ENCODE measurements at regions not wholly inside any gene's neighbourhood (a gene's known extent, or its start where the extent isn't known, plus 50 kb on each side); places are given as distances from the start of the nearest gene placed in this dataset.

DNA sequence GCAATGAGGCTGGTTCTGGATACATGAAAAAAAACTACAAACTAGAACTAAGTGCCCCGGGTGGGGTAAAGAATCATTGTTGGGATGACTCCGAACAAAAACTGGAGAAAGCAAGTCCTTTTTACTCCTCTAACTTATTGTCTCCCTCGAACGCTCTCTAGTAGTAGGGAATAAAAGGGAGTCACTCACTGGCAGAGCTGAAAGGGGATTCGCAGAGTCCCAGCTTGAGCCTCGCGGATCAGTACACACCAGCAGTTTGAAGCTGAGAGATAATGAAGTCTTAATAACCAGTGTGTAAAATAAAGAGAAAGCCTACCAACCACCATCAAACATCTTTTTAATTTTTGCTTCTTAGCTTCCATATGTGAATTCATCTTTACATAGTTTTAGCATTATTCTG is 521.9 kb upstream of the ARX start (continued):
- TF ChIP-seq, protein P1, sequence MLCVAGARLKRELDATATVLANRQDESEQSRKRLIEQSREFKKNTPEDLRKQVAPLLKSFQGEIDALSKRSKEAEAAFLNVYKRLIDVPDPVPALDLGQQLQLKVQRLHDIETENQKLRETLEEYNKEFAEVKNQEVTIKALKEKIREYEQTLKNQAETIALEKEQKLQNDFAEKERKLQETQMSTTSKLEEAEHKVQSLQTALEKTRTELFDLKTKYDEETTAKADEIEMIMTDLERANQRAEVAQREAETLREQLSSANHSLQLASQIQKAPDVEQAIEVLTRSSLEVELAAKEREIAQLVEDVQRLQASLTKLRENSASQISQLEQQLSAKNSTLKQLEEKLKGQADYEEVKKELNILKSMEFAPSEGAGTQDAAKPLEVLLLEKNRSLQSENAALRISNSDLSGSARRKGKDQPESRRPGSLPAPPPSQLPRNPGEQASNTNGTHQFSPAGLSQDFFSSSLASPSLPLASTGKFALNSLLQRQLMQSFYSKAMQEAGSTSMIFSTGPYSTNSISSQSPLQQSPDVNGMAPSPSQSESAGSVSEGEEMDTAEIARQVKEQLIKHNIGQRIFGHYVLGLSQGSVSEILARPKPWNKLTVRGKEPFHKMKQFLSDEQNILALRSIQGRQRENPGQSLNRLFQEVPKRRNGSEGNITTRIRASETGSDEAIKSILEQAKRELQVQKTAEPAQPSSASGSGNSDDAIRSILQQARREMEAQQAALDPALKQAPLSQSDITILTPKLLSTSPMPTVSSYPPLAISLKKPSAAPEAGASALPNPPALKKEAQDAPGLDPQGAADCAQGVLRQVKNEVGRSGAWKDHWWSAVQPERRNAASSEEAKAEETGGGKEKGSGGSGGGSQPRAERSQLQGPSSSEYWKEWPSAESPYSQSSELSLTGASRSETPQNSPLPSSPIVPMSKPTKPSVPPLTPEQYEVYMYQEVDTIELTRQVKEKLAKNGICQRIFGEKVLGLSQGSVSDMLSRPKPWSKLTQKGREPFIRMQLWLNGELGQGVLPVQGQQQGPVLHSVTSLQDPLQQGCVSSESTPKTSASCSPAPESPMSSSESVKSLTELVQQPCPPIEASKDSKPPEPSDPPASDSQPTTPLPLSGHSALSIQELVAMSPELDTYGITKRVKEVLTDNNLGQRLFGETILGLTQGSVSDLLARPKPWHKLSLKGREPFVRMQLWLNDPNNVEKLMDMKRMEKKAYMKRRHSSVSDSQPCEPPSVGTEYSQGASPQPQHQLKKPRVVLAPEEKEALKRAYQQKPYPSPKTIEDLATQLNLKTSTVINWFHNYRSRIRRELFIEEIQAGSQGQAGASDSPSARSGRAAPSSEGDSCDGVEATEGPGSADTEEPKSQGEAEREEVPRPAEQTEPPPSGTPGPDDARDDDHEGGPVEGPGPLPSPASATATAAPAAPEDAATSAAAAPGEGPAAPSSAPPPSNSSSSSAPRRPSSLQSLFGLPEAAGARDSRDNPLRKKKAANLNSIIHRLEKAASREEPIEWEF (CRISPR knock-in tag; IDR thresholded peaks at IDR 0.05): no peak
- TF ChIP-seq BDP1 (IDR thresholded peaks at IDR 0.05; ENCODE audit: insufficient read depth, insufficient read length) (no peak), ZNF12 (CRISPR knock-in tag; IDR thresholded peaks at IDR 0.05) (no peak)

DNA sequence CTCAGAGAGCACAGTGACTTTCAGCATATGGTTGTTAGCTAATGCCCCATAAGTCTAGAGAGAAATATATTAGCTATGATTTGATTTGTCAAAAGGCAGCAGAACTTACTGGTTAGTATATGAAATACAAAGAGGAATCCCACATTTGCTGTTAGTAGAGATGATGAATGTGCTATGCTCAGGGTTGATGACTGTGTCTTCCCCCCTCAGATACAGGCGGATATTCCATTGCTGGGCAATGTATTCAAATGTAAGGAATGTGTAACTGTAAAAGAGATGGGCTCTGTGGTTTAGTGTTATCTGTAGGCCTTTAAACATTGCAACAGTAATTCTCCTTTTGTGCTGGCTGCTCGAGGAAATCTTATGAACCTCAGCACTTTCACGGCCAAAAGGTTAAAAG is 528.9 kb upstream of the ARX start:
- WGBS (ENCODE audit: insufficient coverage, low coverage, missing lambda C conversion rate): 0% methylated on average over 3 of the region's 3 CpGs
- H3K36me3 ChIP-seq (ENCODE audit: control insufficient read depth, insufficient read depth, low read length): no peaks in the 10 kb centered on the region
- no peaks in the 10 kb centered on the region for H3K79me2 ChIP-seq (ENCODE audit: control insufficient read depth, insufficient read depth, low read length)
- ATAC-seq (no peak), DNase-seq (ENCODE audit: extremely low read depth in 1 of 4, low spot score in 3 of 4) (no peak), FAIRE-seq (no peak)
- no peak overlapping the region for H3K4me3 ChIP-seq
- BruUV-seq (replicated peaks): no TSS peak
- H3K9me1 ChIP-seq (ENCODE audit: control insufficient read depth, insufficient read depth, low read length): no peaks in the 10 kb centered on the region
- in situ Hi-C loops (cut with MboI): no loop called here
- H3K27ac ChIP-seq (ENCODE audit: extremely low read depth, low read depth, low read length): no peak overlapping the region
- no peaks in the 10 kb centered on the region for H3K27me3 ChIP-seq (ENCODE audit: control insufficient read depth in 2 of 2, insufficient read depth in 2 of 2, low read length in 2 of 2)
- H3K4me1 ChIP-seq (replicated peaks in 1 of 2; ENCODE audit: control insufficient read depth in 2 of 2, insufficient read depth in 2 of 2, low read length in 2 of 2): no peaks in the 10 kb centered on the region
- no peak overlapping the region for H3K4me2 ChIP-seq (ENCODE audit: insufficient read depth, low read length)
- intact Hi-C loops (cut with micrococcal nuclease): no loop called here
- no peak overlapping the region for H2AFZ ChIP-seq (ENCODE audit: low read depth, low read length)
- H4K20me1 ChIP-seq (replicated peaks; ENCODE audit: control insufficient read depth, insufficient read depth, low read length): no peaks in the 10 kb centered on the region
- ChIA-PET POLR2A (no interaction called here), CTCF (ENCODE audit: low intra/inter-chr PET ratio) (no interaction called here)
- H3K9ac ChIP-seq (ENCODE audit: insufficient read depth in 1 of 2, low read depth in 2 of 2, low read length in 2 of 2): no peak overlapping the region
- no peaks in the 10 kb centered on the region for H3K9me3 ChIP-seq (replicated peaks; ENCODE audit: control insufficient read depth, insufficient read depth, low read depth, low read length)
- TF ChIP-seq, protein P2, sequence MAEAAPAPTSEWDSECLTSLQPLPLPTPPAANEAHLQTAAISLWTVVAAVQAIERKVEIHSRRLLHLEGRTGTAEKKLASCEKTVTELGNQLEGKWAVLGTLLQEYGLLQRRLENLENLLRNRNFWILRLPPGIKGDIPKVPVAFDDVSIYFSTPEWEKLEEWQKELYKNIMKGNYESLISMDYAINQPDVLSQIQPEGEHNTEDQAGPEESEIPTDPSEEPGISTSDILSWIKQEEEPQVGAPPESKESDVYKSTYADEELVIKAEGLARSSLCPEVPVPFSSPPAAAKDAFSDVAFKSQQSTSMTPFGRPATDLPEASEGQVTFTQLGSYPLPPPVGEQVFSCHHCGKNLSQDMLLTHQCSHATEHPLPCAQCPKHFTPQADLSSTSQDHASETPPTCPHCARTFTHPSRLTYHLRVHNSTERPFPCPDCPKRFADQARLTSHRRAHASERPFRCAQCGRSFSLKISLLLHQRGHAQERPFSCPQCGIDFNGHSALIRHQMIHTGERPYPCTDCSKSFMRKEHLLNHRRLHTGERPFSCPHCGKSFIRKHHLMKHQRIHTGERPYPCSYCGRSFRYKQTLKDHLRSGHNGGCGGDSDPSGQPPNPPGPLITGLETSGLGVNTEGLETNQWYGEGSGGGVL (CRISPR knock-in tag; IDR thresholded peaks at IDR 0.05): no peak

Measured in K562 (cell line).